Common myeloid progenitor, CD34-positive (primary cell): ENCODE measurements at regions not wholly inside any gene's neighbourhood (a gene's known extent, or its start where the extent isn't known, plus 50 kb on each side); places are given as distances from the start of the nearest gene placed in this dataset.

ENCODE experiments used
- CTCF ChIA-PET: fragments of 350-600 bp; sonication (Branson Sonifier 250); formaldehyde crosslinking; loops from one replicate; lab custom pipeline; 2021; ENCODE audit warnings: antibody characterized with exemption; lab: Charles Lee
- POLR2A ChIA-PET: fragments of 350-600 bp; sonication (Branson Sonifier 250); formaldehyde crosslinking; loops from one replicate; lab custom pipeline; 2021; ENCODE audit warnings: antibody characterized with exemption; lab: Charles Lee
- DNase-seq, 3 donors: peaks; one replicate each; pipeline versions ENCODE4 v3.0.0 to v3.0.0-alpha.2; 2013
- H3K27ac ChIP-seq, 2 experiments: 1 replicate in 1 of 2; 2 replicates in 1 of 2; pipeline ENCODE4 v1.7.0; 2013; ENCODE audit warnings: inconsistent platforms in 2 of 2, low read length in 2 of 2, mild to moderate bottlenecking in 2 of 2, low read depth in 1 of 2, moderate library complexity in 1 of 2; ENCODE audit not compliant: severe bottlenecking in 2 of 2, insufficient read depth in 1 of 2, poor library complexity in 1 of 2
- H3K27me3 ChIP-seq, 5 experiments: replicated peaks in 2 of 5; 1 replicate in 3 of 5; 2 replicates in 2 of 5; pipeline versions ENCODE4 v1.6.1 to v1.7.0; 2013; ENCODE audit warnings: low read length in 4 of 5, mild to moderate bottlenecking in 2 of 5, moderate library complexity in 2 of 5, inconsistent platforms in 1 of 5; ENCODE audit not compliant: insufficient read depth in 5 of 5, control insufficient read depth in 4 of 5
- H3K36me3 ChIP-seq, 4 experiments: 1 replicate in 2 of 4; 2 replicates in 2 of 4; pipeline versions ENCODE4 v1.6.1 to v1.7.0; 2013; ENCODE audit warnings: low read length in 3 of 4, control low read depth in 1 of 4, mild to moderate bottlenecking in 1 of 4; ENCODE audit not compliant: control insufficient read depth in 4 of 4, insufficient read depth in 4 of 4
- H3K4me1 ChIP-seq, 4 experiments: 1 replicate in 3 of 4; 2 replicates in 1 of 4; pipeline versions ENCODE4 v1.6.1 to v1.7.1; 2013; ENCODE audit warnings: low read length in 3 of 4, mild to moderate bottlenecking in 3 of 4, control low read depth in 1 of 4, inconsistent platforms in 1 of 4, moderate library complexity in 1 of 4; ENCODE audit not compliant: control insufficient read depth in 4 of 4, insufficient read depth in 4 of 4; ENCODE audit errors: control extremely low read depth in 1 of 4
- H3K4me3 ChIP-seq, 7 experiments: 1 replicate in 4 of 7; 2 replicates in 3 of 7; pipeline versions ENCODE4 v1.5.1 to v1.7.0; 2013; ENCODE audit warnings: mild to moderate bottlenecking in 7 of 7, low read length in 6 of 7, moderate library complexity in 6 of 7, inconsistent platforms in 2 of 7, low read depth in 2 of 7, control low read depth in 1 of 7; ENCODE audit not compliant: insufficient read depth in 4 of 7, control insufficient read depth in 1 of 7; ENCODE audit errors: extremely low read depth in 1 of 7
- H3K9me3 ChIP-seq, 5 experiments: 1 replicate in 4 of 5; 2 replicates in 1 of 5; pipeline versions ENCODE4 v1.6.1 to v1.7.1; 2013; ENCODE audit warnings: low read length in 4 of 5, mild to moderate bottlenecking in 2 of 5, inconsistent platforms in 1 of 5, low read depth in 1 of 5, moderate library complexity in 1 of 5; ENCODE audit not compliant: control insufficient read depth in 4 of 5, insufficient read depth in 2 of 5; ENCODE audit errors: control extremely low read depth in 1 of 5
- WGBS: methylation state at CpG from one replicate; pipeline ENCODE4 v1.1.5; 2013; ENCODE audit not compliant: insufficient coverage; 5-methylcytosine and 5-hydroxymethylcytosine counted together

- WGBS = 20% methylated on average over 23 of the region's 27 CpGs
- CTCF ChIA-PET = interaction anchor here (1.4 kb wide), 1 partner anchor 10 kb away, joined by 3 read pairs; no protein-coding TSS in a partner anchor
- no peak overlapping the region for H3K4me3 ChIP-seq
- H3K27ac ChIP-seq = no peak overlapping the region
- no peaks in the 10 kb centered on the region for H3K36me3 ChIP-seq
- POLR2A ChIA-PET = no interaction called here
- DNase-seq = no peak
- peaks cover 0 to 4% (median 0%) of the 10 kb centered on the region in 4 experiments for H3K4me1 ChIP-seq
- H3K9me3 ChIP-seq = peaks cover 1 to 8% (median 5%) of the 10 kb centered on the region in 5 experiments
- H3K27me3 ChIP-seq = peaks cover 15 to 86% (median 38%) of the 10 kb centered on the region in 5 experiments
These were observed 356.4 kb downstream of the FOXL1 start for GRCh38 chr16:86934581-86935375.

- DNase-seq = no peak
- 96% methylated on average over 2 of the region's 2 CpGs for WGBS
- Histone ChIP-seq H3K4me1 (peaks cover 0 to 2% (median 0%) of the 10 kb centered on the region in 4 experiments), H3K36me3 (no peaks in the 10 kb centered on the region), H3K9me3 (peaks cover 4 to 15% (median 8%) of the 10 kb centered on the region in 5 experiments), H3K27me3 (peaks cover 2 to 50% (median 20%) of the 10 kb centered on the region in 5 experiments), H3K4me3 (no peak overlapping the region), H3K27ac (no peak overlapping the region)
- ChIA-PET POLR2A (no interaction called here), CTCF (no interaction called here)
These were observed 361.3 kb downstream of the FOXL1 start for GRCh38 chr16:86939609-86940008.

GRCh38 chr16:86941731-86942130 lies 363.4 kb downstream of the FOXL1 start:
- Histone ChIP-seq H3K27ac (no peak overlapping the region), H3K4me1 (no peaks in the 10 kb centered on the region), H3K27me3 (peaks cover 2 to 35% (median 7%) of the 10 kb centered on the region in 5 experiments), H3K4me3 (no peak overlapping the region), H3K9me3 (peaks cover 4 to 15% (median 8%) of the 10 kb centered on the region in 5 experiments), H3K36me3 (no peaks in the 10 kb centered on the region)
- WGBS = 97% methylated on average over 6 of the region's 6 CpGs
- no peak for DNase-seq
- CTCF ChIA-PET = no interaction called here
- POLR2A ChIA-PET = no interaction called here

- peaks cover 0 to 28% (median 8%) of the 10 kb centered on the region in 5 experiments for H3K27me3 ChIP-seq
- H3K4me1 ChIP-seq = no peaks in the 10 kb centered on the region
- H3K9me3 ChIP-seq = peaks cover 4 to 15% (median 8%) of the 10 kb centered on the region in 5 experiments
- 91% methylated on average over 20 of the region's 21 CpGs for WGBS
- no peak overlapping the region for H3K4me3 ChIP-seq
- ChIA-PET CTCF (no interaction called here), POLR2A (no interaction called here)
- H3K27ac ChIP-seq = no peak overlapping the region
- DNase-seq = no peak
- no peaks in the 10 kb centered on the region for H3K36me3 ChIP-seq
These were observed 364.1 kb downstream of the FOXL1 start for GRCh38 chr16:86942151-86943051.

GRCh38 chr16:86945166-86945900 lies 367.0 kb downstream of the FOXL1 start:
- H3K9me3 ChIP-seq = peaks cover 0 to 4% (median 0%) of the 10 kb centered on the region in 5 experiments
- H3K27me3 ChIP-seq = peaks cover 0 to 23% (median 4%) of the 10 kb centered on the region in 5 experiments
- H3K36me3 ChIP-seq = no peaks in the 10 kb centered on the region
- WGBS = 95% methylated on average over 20 of the region's 22 CpGs
- no peaks in the 10 kb centered on the region for H3K4me1 ChIP-seq
- ChIA-PET CTCF (no interaction called here), POLR2A (no interaction called here)
- no peak overlapping the region for H3K4me3 ChIP-seq
- DNase-seq = no peak
- no peak overlapping the region for H3K27ac ChIP-seq

- H3K36me3 ChIP-seq = no peaks in the 10 kb centered on the region
- ChIA-PET POLR2A (no interaction called here), CTCF (no interaction called here)
- no peak overlapping the region for H3K4me3 ChIP-seq
- no peaks in the 10 kb centered on the region for H3K9me3 ChIP-seq
- peaks cover 0 to 18% (median 6%) of the 10 kb centered on the region in 5 experiments for H3K27me3 ChIP-seq
- 65% methylated on average over 5 of the region's 7 CpGs for WGBS
- no peak overlapping the region for H3K27ac ChIP-seq
- no peak for DNase-seq
- H3K4me1 ChIP-seq = no peaks in the 10 kb centered on the region
These were observed 368.0 kb downstream of the FOXL1 start for GRCh38 chr16:86946396-86946795.
